GM21619 (cell line): ENCODE measurements at regions not wholly inside any gene's neighbourhood (a gene's known extent, or its start where the extent isn't known, plus 50 kb on each side); places are given as distances from the start of the nearest gene placed in this dataset.
A peak's percentile ranks its signal among the peaks of the same experiment; 100 is the strongest.

Experiments used
- ATAC-seq: cut with Tn5 transposase; IDR thresholded peaks from one replicate; pipeline ENCODE4 v1.9.1; 2021; ENCODE audit not compliant: unreplicated experiment

GRCh38 chr4:173934201-173934600 lies 349.3 kb downstream of the FBXO8 start:
- ATAC-seq = no peak

- ATAC-seq = no peak
Measured at GRCh38 chr4:173932701-173933100, 350.8 kb downstream of the FBXO8 start.

- ATAC-seq = no peak
Measured at GRCh38 chr4:173930329-173930967, 353.0 kb downstream of the FBXO8 start.

GRCh38 chr4:173929921-173930320 lies 353.5 kb downstream of the FBXO8 start:
- no peak for ATAC-seq

- ATAC-seq = peak; percentile 68
Measured at GRCh38 chr4:173924561-173924960, 358.9 kb downstream of the FBXO8 start.

- ATAC-seq = no peak
Measured at GRCh38 chr4:173919861-173920260, 363.6 kb downstream of the FBXO8 start.

GRCh38 chr4:173919196-173919595 lies 364.3 kb downstream of the FBXO8 start:
- ATAC-seq = no peak

GRCh38 chr4:173917255-173917960 lies 366.1 kb downstream of the FBXO8 start:
- ATAC-seq = no peak

- no peak for ATAC-seq
Measured at GRCh38 chr4:173913496-173913895, 370.0 kb downstream of the FBXO8 start.

- ATAC-seq = no peak
Measured at GRCh38 chr4:173912384-173912783, 371.1 kb downstream of the FBXO8 start.

GRCh38 chr4:173910891-173911290 lies 372.6 kb downstream of the FBXO8 start:
- no peak for ATAC-seq

- ATAC-seq = no peak
Measured at GRCh38 chr4:173909294-173909693, 374.2 kb downstream of the FBXO8 start.

GRCh38 chr4:173899813-173900212 lies 369.8 kb upstream of the HAND2 start:
- ATAC-seq = no peak

- ATAC-seq = no peak
Measured at GRCh38 chr4:173891072-173891471, 361.0 kb upstream of the HAND2 start.

GRCh38 chr4:173883821-173884220 lies 353.8 kb upstream of the HAND2 start:
- no peak for ATAC-seq

- ATAC-seq = no peak
Measured at GRCh38 chr4:173880897-173881296, 350.9 kb upstream of the HAND2 start.

- no peak for ATAC-seq
Measured at GRCh38 chr4:173879509-173879908, 349.5 kb upstream of the HAND2 start.

GRCh38 chr4:173878701-173879100 lies 348.7 kb upstream of the HAND2 start:
- ATAC-seq = no peak

- no peak for ATAC-seq
Measured at GRCh38 chr4:173871643-173872042, 341.6 kb upstream of the HAND2 start.

- no peak for ATAC-seq
Measured at GRCh38 chr4:173866322-173867026, 336.4 kb upstream of the HAND2 start.

- ATAC-seq = no peak
Measured at GRCh38 chr4:173862754-173863153, 332.7 kb upstream of the HAND2 start.

GRCh38 chr4:173860094-173860493 lies 330.1 kb upstream of the HAND2 start:
- no peak for ATAC-seq
